Activated T-cell treated with anti-CD3 and anti-CD28 coated beads, Interleukin-2, amount 50 U/mL, for 72 hours (primary cell): ENCODE measurements at regions not wholly inside any gene's neighbourhood (a gene's known extent, or its start where the extent isn't known, plus 50 kb on each side); places are given as distances from the start of the nearest gene placed in this dataset.

ENCODE experiments used
- ATAC-seq, 2 donors: fragments of 150-1000 bp; cut with Tn5 transposase; replicated peaks in 1 of 2; 2 replicates each; pipeline ENCODE4 v1.10.0; 2021; ENCODE audit warnings: moderate library complexity in 2 of 2, mild to moderate bottlenecking in 1 of 2
- DNase-seq, 2 donors: peaks; one replicate each; pipeline ENCODE4 v3.0.0; 2021 to 2022; ENCODE audit warnings: mixed read lengths in 1 of 2
- H3K27ac Mint-ChIP-seq: one replicate; pipeline ENCODE4 v1.8.0; 2022; ENCODE audit warnings: mild to moderate bottlenecking, moderate library complexity, mixed read lengths
- H3K27me3 Mint-ChIP-seq: one replicate; pipeline ENCODE4 v1.8.0; 2022; ENCODE audit warnings: low read depth, mixed read lengths
- H3K36me3 Mint-ChIP-seq, 2 donors: one replicate each; pipeline ENCODE4 v1.8.0; 2022; ENCODE audit warnings: mixed read lengths in 2 of 2, mild to moderate bottlenecking in 1 of 2; ENCODE audit not compliant: insufficient read depth in 2 of 2
- H3K4me1 Mint-ChIP-seq: one replicate; pipeline ENCODE4 v1.8.0; 2022; ENCODE audit warnings: low read depth, mixed read lengths
- H3K4me3 Mint-ChIP-seq, 2 donors: one replicate each; pipeline ENCODE4 v1.8.0; 2022; ENCODE audit warnings: mild to moderate bottlenecking in 2 of 2, mixed read lengths in 2 of 2, moderate library complexity in 2 of 2
- H3K9me3 Mint-ChIP-seq, 2 donors: one replicate each; pipeline ENCODE4 v1.8.0; 2022; ENCODE audit warnings: mixed read lengths in 2 of 2

GRCh38 chr5:28065656-28066055, 1027.3 kb upstream of the CDH9 start:
- H3K4me1 Mint-ChIP-seq: no peaks in the 10 kb centered on the region
- H3K36me3 Mint-ChIP-seq: no peaks in the 10 kb centered on the region
- no peak for ATAC-seq
- no peak overlapping the region for H3K4me3 Mint-ChIP-seq
- no peak overlapping the region for H3K27ac Mint-ChIP-seq
- no peaks in the 10 kb centered on the region for H3K27me3 Mint-ChIP-seq
- no peak for DNase-seq
- H3K9me3 Mint-ChIP-seq: peaks cover 4 to 5% of the 10 kb centered on the region in 2 donors

DNA sequence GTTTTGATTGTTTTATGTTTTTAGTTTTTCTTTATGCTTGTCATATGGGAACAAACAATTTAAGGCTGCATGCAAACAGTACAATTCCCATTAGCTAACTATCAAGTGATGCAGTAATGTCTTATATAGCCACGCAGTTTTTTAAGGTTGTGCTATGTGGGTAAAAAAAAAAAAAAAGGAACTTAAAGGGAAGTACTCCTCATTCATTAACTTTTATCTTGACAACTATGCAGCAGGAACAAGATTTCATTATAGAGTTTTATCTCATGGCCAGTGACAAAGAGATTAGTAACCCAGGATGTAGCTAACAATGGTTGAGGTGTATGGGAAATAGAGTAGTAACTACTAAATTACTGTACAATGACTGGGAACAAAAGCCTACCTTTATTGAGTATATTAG, 1008.2 kb upstream of the CDH9 start:
- no peaks in the 10 kb centered on the region for H3K27me3 Mint-ChIP-seq
- H3K36me3 Mint-ChIP-seq: no peaks in the 10 kb centered on the region
- no peak overlapping the region for H3K27ac Mint-ChIP-seq
- ATAC-seq (no peak), DNase-seq (no peak)
- no peaks in the 10 kb centered on the region for H3K4me1 Mint-ChIP-seq
- H3K4me3 Mint-ChIP-seq: no peak overlapping the region
- peaks cover 4 to 9% of the 10 kb centered on the region in 2 donors for H3K9me3 Mint-ChIP-seq

DNA sequence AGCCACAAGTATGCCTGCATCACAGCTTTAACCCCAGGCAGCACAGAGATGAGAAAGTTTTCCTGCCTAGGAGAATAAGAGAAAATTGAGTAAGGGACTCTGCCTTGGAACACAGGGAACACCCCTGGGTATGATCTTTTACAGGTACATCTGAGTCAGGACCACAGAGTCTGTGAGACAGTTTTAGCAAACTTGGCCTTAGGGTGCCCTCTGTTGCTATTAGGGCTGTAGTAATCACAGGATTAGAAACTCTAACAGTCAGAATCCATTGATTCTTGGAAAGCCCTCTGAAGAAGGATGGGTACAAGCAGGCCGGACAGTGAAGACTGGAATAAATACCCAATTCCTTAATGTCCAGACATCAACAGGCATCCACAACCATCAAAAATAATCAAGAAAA, 989.5 kb upstream of the CDH9 start:
- H3K27ac Mint-ChIP-seq: no peak overlapping the region
- DNase-seq (no peak), ATAC-seq (no peak)
- no peaks in the 10 kb centered on the region for H3K27me3 Mint-ChIP-seq
- H3K4me3 Mint-ChIP-seq: no peak overlapping the region
- peaks cover 11 to 12% of the 10 kb centered on the region in 2 donors for H3K9me3 Mint-ChIP-seq
- H3K36me3 Mint-ChIP-seq: peaks cover 2 to 4% of the 10 kb centered on the region in 2 donors
- no peaks in the 10 kb centered on the region for H3K4me1 Mint-ChIP-seq

GRCh38 chr5:28017178-28017577, 978.8 kb upstream of the CDH9 start:
- H3K27me3 Mint-ChIP-seq: no peaks in the 10 kb centered on the region
- H3K36me3 Mint-ChIP-seq: peaks cover 4 to 12% of the 10 kb centered on the region in 2 donors
- no peak overlapping the region for H3K4me3 Mint-ChIP-seq
- no peaks in the 10 kb centered on the region for H3K4me1 Mint-ChIP-seq
- DNase-seq (no peak), ATAC-seq (no peak)
- peaks cover 9 to 27% of the 10 kb centered on the region in 2 donors for H3K9me3 Mint-ChIP-seq
- peak overlapping the region; percentile 65 for H3K27ac Mint-ChIP-seq

GRCh38 chr5:28014779-28015178, 976.4 kb upstream of the CDH9 start:
- DNase-seq: peak; percentile 1
- H3K36me3 Mint-ChIP-seq: peaks cover 4 to 14% of the 10 kb centered on the region in 2 donors
- peaks cover 7 to 27% of the 10 kb centered on the region in 2 donors for H3K9me3 Mint-ChIP-seq
- no peak overlapping the region for H3K4me3 Mint-ChIP-seq
- no peak for ATAC-seq
- H3K27ac Mint-ChIP-seq: no peak overlapping the region
- no peaks in the 10 kb centered on the region for H3K27me3 Mint-ChIP-seq
- H3K4me1 Mint-ChIP-seq: no peaks in the 10 kb centered on the region

DNA sequence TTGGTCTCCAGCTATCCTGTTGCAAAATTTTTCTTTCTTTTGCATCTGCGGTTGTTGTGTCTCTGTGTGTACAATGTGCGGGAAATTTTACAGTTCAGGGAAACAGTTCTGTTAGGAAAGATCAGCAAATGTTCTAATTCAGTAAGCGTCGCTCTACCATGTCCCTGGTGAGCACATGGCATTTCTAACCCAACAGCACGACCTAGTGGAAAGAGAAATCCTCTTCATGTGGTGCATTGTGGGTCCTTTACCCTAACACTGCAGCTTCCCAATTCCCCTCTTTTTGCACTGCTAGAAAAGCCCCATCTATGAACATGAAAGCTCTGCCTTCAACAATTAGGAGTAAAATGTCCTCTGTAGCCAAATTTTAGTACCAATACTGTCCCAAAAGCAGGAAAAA, 974.2 kb upstream of the CDH9 start:
- peaks cover 4 to 14% of the 10 kb centered on the region in 2 donors for H3K36me3 Mint-ChIP-seq
- no peak for ATAC-seq
- H3K4me3 Mint-ChIP-seq: no peak overlapping the region
- no peak overlapping the region for H3K27ac Mint-ChIP-seq
- H3K9me3 Mint-ChIP-seq: peaks cover 10 to 29% of the 10 kb centered on the region in 2 donors
- H3K27me3 Mint-ChIP-seq: no peaks in the 10 kb centered on the region
- no peak for DNase-seq
- H3K4me1 Mint-ChIP-seq: no peaks in the 10 kb centered on the region

- Mint-ChIP-seq H3K27me3 (no peaks in the 10 kb centered on the region), H3K4me3 (no peak overlapping the region), H3K36me3 (peaks cover 3 to 14% of the 10 kb centered on the region in 2 donors), H3K27ac (no peak overlapping the region), H3K4me1 (no peaks in the 10 kb centered on the region), H3K9me3 (peaks cover 11 to 30% of the 10 kb centered on the region in 2 donors)
- ATAC-seq (no peak), DNase-seq (no peak)
Observed at GRCh38 chr5:28009576-28009975, 971.2 kb upstream of the CDH9 start.

GRCh38 chr5:27996665-27997064, 958.3 kb upstream of the CDH9 start:
- no peak overlapping the region for H3K4me3 Mint-ChIP-seq
- H3K9me3 Mint-ChIP-seq: peaks cover 9 to 31% of the 10 kb centered on the region in 2 donors
- ATAC-seq (no peak), DNase-seq (no peak)
- no peak overlapping the region for H3K27ac Mint-ChIP-seq
- H3K36me3 Mint-ChIP-seq: peaks cover 0 to 2% of the 10 kb centered on the region in 2 donors
- no peaks in the 10 kb centered on the region for H3K27me3 Mint-ChIP-seq
- H3K4me1 Mint-ChIP-seq: no peaks in the 10 kb centered on the region

GRCh38 chr5:27995867-27996266, 957.5 kb upstream of the CDH9 start:
- DNase-seq (no peak), ATAC-seq (no peak)
- peaks cover 9 to 29% of the 10 kb centered on the region in 2 donors for H3K9me3 Mint-ChIP-seq
- H3K4me1 Mint-ChIP-seq: no peaks in the 10 kb centered on the region
- peaks cover 0 to 2% of the 10 kb centered on the region in 2 donors for H3K36me3 Mint-ChIP-seq
- no peaks in the 10 kb centered on the region for H3K27me3 Mint-ChIP-seq
- no peak overlapping the region for H3K4me3 Mint-ChIP-seq
- no peak overlapping the region for H3K27ac Mint-ChIP-seq

DNA sequence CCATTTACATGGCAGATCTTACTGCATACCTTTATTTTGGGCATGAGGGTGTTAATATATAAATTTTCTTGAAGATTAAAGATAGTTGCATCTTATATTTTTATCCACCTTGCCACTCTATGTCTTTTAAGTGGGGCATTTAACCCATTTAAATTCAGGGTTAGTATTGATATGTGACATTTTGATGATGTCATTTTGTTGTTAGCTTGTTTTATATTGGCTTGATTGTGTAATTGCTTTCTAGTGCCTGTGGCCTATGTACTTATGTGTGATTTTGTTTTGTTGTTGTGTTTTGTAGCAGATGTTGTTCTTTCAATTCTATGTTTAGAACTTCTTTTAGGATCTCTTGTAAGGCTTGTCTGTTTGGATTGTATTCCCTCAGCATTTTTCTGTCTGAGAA, 939.9 kb upstream of the CDH9 start:
- H3K27ac Mint-ChIP-seq: no peak overlapping the region
- no peaks in the 10 kb centered on the region for H3K27me3 Mint-ChIP-seq
- H3K4me3 Mint-ChIP-seq: no peak overlapping the region
- peaks cover 18 to 20% of the 10 kb centered on the region in 2 donors for H3K9me3 Mint-ChIP-seq
- ATAC-seq: no peak
- no peaks in the 10 kb centered on the region for H3K4me1 Mint-ChIP-seq
- DNase-seq: no peak
- H3K36me3 Mint-ChIP-seq: peaks cover 0 to 3% of the 10 kb centered on the region in 2 donors

GRCh38 chr5:27969157-27969556, 930.8 kb upstream of the CDH9 start:
- Mint-ChIP-seq H3K27ac (no peak overlapping the region), H3K9me3 (peaks cover 8% of the 10 kb centered on the region in 2 donors), H3K4me1 (no peaks in the 10 kb centered on the region), H3K4me3 (no peak overlapping the region), H3K36me3 (peaks cover 0 to 1% of the 10 kb centered on the region in 2 donors), H3K27me3 (no peaks in the 10 kb centered on the region)
- ATAC-seq (no peak), DNase-seq (no peak)

DNA sequence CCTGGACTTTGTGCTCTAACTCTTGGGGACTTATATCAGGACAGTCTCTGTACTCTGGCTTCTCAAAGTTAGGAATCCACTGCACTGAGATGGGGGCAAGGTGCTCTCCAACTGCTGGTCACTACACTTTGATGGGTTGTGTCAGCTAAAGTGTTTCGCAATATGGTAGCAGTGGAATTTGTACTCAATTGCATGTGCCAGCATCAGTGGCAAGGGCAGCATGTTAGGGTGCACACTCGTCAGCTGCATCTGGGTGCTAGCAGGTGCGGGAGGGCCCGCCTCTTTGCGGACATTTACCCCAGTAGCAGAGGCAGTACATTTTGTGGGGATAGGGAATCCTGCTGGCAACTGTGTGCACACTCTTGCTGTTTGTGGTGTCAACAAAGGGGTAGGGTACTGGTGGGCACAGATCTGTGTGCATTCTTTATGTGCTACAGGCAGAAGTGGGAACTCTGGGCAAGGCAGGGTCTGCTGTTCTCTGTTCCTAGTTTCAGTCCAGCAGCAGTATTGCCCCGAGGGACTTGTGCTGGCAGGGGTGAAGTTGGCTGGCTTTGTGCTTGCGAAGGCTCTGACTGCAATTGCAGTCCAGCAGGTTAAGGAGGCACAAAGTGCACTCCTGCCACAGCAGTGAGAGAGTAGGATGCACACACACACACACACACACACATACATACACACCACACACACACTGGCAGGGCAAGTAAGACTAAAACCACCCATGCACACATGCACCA, 924.8 kb upstream of the CDH9 start:
- ATAC-seq (no peak), DNase-seq (no peak)
- H3K9me3 Mint-ChIP-seq: peaks cover 22 to 30% of the 10 kb centered on the region in 2 donors
- H3K4me1 Mint-ChIP-seq: no peaks in the 10 kb centered on the region
- H3K4me3 Mint-ChIP-seq: no peak overlapping the region
- no peak overlapping the region for H3K27ac Mint-ChIP-seq
- peaks cover 0 to 7% of the 10 kb centered on the region in 2 donors for H3K36me3 Mint-ChIP-seq
- no peaks in the 10 kb centered on the region for H3K27me3 Mint-ChIP-seq

- no peak for DNase-seq
- ATAC-seq: no peak
- Mint-ChIP-seq H3K9me3 (peaks cover 22 to 36% of the 10 kb centered on the region in 2 donors), H3K36me3 (peaks cover 0 to 7% of the 10 kb centered on the region in 2 donors), H3K27ac (no peak overlapping the region), H3K4me3 (no peak overlapping the region), H3K4me1 (no peaks in the 10 kb centered on the region), H3K27me3 (no peaks in the 10 kb centered on the region)
Observed at GRCh38 chr5:27962198-27962597, 923.8 kb upstream of the CDH9 start.

DNA sequence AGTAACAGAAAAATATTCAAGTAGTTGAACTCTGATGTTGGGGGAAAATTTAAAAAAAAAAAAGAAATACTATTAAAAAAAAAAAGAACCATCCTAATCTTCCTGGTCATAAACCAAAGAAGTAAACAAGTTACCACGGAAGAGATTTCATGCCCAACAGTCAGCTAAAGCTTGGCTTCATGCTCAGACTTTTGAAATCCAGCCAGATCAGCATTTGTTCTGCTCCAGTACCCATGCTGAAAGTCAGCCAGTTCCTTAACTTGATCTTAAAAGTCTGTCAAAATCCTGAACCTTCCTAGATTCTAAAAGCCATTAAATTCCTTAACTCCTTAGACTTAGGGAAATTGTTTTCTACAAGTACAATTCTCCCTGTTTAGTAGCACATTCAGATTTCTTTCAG, 908.7 kb upstream of the CDH9 start:
- H3K27me3 Mint-ChIP-seq: no peaks in the 10 kb centered on the region
- no peak for DNase-seq

More for the DNA sequence above, 908.7 kb upstream of the CDH9 start:
- no peaks in the 10 kb centered on the region for H3K4me1 Mint-ChIP-seq
- no peak for ATAC-seq
- no peaks in the 10 kb centered on the region for H3K36me3 Mint-ChIP-seq
- peaks cover 0 to 2% of the 10 kb centered on the region in 2 donors for H3K9me3 Mint-ChIP-seq
- H3K4me3 Mint-ChIP-seq: no peak overlapping the region
- no peak overlapping the region for H3K27ac Mint-ChIP-seq
